ENCODE measurements at regions not wholly inside any gene's neighbourhood (a gene's known extent, or its start where the extent isn't known, plus 50 kb on each side); places are given as distances from the start of the nearest gene placed in this dataset.

- TF ChIP-seq POLR2A (IDR thresholded peaks at IDR 0.05; ENCODE audit: control extremely low read depth in 1 of 2, low read depth in 2 of 2, low read length in 2 of 2), result no peak
- TF ChIP-seq SP1 (IDR thresholded peaks at IDR 0.05; ENCODE audit: low read depth, low read length), result no peak
- no peak for TF ChIP-seq EZH2 (IDR thresholded peaks at IDR 0.05; ENCODE audit: low read depth, low read length, severe bottlenecking)
- TF ChIP-seq CTCF (IDR thresholded peaks at IDR 0.05; ENCODE audit: control extremely low read depth in 1 of 3, insufficient read depth in 1 of 3, low read depth in 1 of 3, low read length in 3 of 3), result no peak
- TF ChIP-seq ATF3 (IDR thresholded peaks at IDR 0.05; ENCODE audit: insufficient read depth, low read depth, low read length), result no peak
- TF ChIP-seq POLR2AphosphoS5 (IDR thresholded peaks at IDR 0.05; ENCODE audit: low read depth, low read length), result no peak
- no peak for TF ChIP-seq RFX5 (IDR thresholded peaks at IDR 0.05; ENCODE audit: borderline replicate concordance, low read depth, low read length)
- no peak for TF ChIP-seq SIN3A (conservative IDR thresholded peaks at IDR 0.05 in 1 of 2, IDR thresholded peaks at IDR 0.05 in 1 of 2; ENCODE audit: low read depth in 1 of 2, low read length in 2 of 2)
- TF ChIP-seq GTF2F1 (IDR thresholded peaks at IDR 0.05; ENCODE audit: borderline replicate concordance, low read depth, low read length), result no peak
- no peak for TF ChIP-seq MAX (IDR thresholded peaks at IDR 0.05)
- TF ChIP-seq, protein P1, sequence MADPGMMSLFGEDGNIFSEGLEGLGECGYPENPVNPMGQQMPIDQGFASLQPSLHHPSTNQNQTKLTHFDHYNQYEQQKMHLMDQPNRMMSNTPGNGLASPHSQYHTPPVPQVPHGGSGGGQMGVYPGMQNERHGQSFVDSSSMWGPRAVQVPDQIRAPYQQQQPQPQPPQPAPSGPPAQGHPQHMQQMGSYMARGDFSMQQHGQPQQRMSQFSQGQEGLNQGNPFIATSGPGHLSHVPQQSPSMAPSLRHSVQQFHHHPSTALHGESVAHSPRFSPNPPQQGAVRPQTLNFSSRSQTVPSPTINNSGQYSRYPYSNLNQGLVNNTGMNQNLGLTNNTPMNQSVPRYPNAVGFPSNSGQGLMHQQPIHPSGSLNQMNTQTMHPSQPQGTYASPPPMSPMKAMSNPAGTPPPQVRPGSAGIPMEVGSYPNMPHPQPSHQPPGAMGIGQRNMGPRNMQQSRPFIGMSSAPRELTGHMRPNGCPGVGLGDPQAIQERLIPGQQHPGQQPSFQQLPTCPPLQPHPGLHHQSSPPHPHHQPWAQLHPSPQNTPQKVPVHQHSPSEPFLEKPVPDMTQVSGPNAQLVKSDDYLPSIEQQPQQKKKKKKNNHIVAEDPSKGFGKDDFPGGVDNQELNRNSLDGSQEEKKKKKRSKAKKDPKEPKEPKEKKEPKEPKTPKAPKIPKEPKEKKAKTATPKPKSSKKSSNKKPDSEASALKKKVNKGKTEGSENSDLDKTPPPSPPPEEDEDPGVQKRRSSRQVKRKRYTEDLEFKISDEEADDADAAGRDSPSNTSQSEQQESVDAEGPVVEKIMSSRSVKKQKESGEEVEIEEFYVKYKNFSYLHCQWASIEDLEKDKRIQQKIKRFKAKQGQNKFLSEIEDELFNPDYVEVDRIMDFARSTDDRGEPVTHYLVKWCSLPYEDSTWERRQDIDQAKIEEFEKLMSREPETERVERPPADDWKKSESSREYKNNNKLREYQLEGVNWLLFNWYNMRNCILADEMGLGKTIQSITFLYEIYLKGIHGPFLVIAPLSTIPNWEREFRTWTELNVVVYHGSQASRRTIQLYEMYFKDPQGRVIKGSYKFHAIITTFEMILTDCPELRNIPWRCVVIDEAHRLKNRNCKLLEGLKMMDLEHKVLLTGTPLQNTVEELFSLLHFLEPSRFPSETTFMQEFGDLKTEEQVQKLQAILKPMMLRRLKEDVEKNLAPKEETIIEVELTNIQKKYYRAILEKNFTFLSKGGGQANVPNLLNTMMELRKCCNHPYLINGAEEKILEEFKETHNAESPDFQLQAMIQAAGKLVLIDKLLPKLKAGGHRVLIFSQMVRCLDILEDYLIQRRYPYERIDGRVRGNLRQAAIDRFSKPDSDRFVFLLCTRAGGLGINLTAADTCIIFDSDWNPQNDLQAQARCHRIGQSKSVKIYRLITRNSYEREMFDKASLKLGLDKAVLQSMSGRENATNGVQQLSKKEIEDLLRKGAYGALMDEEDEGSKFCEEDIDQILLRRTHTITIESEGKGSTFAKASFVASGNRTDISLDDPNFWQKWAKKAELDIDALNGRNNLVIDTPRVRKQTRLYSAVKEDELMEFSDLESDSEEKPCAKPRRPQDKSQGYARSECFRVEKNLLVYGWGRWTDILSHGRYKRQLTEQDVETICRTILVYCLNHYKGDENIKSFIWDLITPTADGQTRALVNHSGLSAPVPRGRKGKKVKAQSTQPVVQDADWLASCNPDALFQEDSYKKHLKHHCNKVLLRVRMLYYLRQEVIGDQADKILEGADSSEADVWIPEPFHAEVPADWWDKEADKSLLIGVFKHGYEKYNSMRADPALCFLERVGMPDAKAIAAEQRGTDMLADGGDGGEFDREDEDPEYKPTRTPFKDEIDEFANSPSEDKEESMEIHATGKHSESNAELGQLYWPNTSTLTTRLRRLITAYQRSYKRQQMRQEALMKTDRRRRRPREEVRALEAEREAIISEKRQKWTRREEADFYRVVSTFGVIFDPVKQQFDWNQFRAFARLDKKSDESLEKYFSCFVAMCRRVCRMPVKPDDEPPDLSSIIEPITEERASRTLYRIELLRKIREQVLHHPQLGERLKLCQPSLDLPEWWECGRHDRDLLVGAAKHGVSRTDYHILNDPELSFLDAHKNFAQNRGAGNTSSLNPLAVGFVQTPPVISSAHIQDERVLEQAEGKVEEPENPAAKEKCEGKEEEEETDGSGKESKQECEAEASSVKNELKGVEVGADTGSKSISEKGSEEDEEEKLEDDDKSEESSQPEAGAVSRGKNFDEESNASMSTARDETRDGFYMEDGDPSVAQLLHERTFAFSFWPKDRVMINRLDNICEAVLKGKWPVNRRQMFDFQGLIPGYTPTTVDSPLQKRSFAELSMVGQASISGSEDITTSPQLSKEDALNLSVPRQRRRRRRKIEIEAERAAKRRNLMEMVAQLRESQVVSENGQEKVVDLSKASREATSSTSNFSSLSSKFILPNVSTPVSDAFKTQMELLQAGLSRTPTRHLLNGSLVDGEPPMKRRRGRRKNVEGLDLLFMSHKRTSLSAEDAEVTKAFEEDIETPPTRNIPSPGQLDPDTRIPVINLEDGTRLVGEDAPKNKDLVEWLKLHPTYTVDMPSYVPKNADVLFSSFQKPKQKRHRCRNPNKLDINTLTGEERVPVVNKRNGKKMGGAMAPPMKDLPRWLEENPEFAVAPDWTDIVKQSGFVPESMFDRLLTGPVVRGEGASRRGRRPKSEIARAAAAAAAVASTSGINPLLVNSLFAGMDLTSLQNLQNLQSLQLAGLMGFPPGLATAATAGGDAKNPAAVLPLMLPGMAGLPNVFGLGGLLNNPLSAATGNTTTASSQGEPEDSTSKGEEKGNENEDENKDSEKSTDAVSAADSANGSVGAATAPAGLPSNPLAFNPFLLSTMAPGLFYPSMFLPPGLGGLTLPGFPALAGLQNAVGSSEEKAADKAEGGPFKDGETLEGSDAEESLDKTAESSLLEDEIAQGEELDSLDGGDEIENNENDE (IDR thresholded peaks at IDR 0.05; ENCODE audit: insufficient replicate concordance, low read length), result no peak
Observed at GRCh38 chr5:101966476-101966875, 329.6 kb downstream of the SLCO4C1 start.

Measured in H1 (cell line).